NB4 (cell line): ENCODE measurements at regions not wholly inside any gene's neighbourhood (a gene's known extent, or its start where the extent isn't known, plus 50 kb on each side); places are given as distances from the start of the nearest gene placed in this dataset.

Source experiments
- DNase-seq: peaks from one replicate; pipeline ENCODE4 v3.0.0; 2010; ENCODE audit warnings: low read depth
- H3K4me3 ChIP-seq: one replicate; pipeline ENCODE4 v1.5.1; 2011; ENCODE audit warnings: mild to moderate bottlenecking, low read depth, low read length, moderate library complexity
- MYC ChIP-seq: IDR thresholded peaks from 2 replicates; pipeline ENCODE4 v1.6.1; 2011; ENCODE audit warnings: low read depth, low read length
- POLR2A ChIP-seq: IDR thresholded peaks from 2 replicates; pipeline ENCODE4 v1.6.1; 2011; ENCODE audit warnings: mild to moderate bottlenecking; ENCODE audit not compliant: insufficient read length; ENCODE audit errors: extremely low read depth
- TF ChIP-seq, protein P1 (sequence below): IDR thresholded peaks from 2 replicates; pipeline ENCODE4 v1.6.1; 2011; ENCODE audit warnings: low read depth, low read length
- TF ChIP-seq, protein P2 (sequence below): IDR thresholded peaks from one replicate; pipeline ENCODE4 v1.5.1; 2012; ENCODE audit warnings: low read depth, low read length

DNA sequence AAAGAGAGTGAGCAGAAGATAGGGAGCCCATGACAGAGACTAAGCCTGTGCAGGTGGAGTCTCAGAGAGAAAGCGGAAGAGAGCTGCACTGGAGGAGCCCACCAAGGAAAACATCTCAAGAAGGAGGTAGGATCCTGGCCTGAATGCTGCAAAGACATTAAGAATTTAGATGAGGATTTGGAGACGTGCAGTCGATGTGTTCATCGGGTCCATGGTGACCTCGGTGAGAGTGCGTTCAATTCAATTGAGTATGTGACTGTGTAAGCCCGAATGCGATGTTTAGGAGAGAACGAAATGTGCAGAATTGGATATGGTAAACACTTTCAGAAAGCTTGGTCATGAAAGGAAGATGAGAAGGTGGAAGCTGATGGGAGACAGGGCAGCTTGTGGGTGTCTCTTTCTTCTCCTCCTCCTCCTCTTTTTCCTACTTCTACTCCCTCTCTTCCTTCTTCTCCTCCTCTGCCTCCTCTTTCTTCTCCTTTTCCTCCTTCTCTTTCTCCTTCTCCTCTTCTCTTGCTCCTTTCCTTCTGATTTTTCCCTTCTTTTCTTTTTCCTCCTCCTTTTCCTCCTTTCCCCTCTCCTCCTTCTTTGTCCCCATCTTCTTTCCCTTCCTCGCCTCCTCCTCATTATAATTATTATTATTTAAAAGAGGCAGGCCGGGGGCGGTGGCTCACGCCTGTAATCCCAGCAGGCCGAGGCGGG lies 276.0 kb downstream of the RPS24 start:
- TF ChIP-seq MYC (no peak), POLR2A (no peak)
- TF ChIP-seq, protein P1, sequence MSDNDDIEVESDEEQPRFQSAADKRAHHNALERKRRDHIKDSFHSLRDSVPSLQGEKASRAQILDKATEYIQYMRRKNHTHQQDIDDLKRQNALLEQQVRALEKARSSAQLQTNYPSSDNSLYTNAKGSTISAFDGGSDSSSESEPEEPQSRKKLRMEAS = no peak
- TF ChIP-seq, protein P2, sequence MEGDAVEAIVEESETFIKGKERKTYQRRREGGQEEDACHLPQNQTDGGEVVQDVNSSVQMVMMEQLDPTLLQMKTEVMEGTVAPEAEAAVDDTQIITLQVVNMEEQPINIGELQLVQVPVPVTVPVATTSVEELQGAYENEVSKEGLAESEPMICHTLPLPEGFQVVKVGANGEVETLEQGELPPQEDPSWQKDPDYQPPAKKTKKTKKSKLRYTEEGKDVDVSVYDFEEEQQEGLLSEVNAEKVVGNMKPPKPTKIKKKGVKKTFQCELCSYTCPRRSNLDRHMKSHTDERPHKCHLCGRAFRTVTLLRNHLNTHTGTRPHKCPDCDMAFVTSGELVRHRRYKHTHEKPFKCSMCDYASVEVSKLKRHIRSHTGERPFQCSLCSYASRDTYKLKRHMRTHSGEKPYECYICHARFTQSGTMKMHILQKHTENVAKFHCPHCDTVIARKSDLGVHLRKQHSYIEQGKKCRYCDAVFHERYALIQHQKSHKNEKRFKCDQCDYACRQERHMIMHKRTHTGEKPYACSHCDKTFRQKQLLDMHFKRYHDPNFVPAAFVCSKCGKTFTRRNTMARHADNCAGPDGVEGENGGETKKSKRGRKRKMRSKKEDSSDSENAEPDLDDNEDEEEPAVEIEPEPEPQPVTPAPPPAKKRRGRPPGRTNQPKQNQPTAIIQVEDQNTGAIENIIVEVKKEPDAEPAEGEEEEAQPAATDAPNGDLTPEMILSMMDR = no peak
- H3K4me3 ChIP-seq = no peak overlapping the region
- no peak for DNase-seq

DNA sequence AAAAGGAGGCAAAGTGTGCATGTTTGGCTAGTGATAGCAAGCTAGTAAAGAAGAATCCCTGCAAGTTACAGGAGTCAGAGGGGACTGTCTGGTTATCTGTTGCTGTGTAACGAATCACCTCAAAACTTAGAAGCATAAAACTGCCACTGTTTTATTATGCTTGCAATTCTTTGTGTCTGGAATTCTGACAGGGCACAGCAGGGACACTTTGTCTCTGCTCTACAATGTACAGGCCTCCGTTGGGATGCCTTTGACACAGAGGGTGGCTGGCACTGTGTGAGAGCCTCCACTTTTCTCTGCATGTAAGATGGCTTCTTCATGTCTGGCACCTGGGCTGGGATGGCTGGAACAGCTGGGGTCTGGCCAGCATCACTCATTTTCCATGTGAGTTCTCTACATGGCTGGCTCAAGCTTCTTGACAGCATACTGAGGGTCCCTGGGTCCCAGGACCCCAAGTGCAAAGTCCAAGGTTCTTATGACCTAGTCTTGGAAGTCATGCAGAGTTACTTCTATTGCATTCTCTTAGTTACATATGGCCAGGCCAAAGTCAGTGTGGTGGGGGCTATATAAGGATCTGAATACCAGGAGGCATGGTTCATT lies 276.9 kb downstream of the RPS24 start:
- no peak overlapping the region for H3K4me3 ChIP-seq
- no peak for TF ChIP-seq POLR2A
- TF ChIP-seq, protein P1 = no peak
- TF ChIP-seq MYC = no peak
- DNase-seq = no peak

DNA sequence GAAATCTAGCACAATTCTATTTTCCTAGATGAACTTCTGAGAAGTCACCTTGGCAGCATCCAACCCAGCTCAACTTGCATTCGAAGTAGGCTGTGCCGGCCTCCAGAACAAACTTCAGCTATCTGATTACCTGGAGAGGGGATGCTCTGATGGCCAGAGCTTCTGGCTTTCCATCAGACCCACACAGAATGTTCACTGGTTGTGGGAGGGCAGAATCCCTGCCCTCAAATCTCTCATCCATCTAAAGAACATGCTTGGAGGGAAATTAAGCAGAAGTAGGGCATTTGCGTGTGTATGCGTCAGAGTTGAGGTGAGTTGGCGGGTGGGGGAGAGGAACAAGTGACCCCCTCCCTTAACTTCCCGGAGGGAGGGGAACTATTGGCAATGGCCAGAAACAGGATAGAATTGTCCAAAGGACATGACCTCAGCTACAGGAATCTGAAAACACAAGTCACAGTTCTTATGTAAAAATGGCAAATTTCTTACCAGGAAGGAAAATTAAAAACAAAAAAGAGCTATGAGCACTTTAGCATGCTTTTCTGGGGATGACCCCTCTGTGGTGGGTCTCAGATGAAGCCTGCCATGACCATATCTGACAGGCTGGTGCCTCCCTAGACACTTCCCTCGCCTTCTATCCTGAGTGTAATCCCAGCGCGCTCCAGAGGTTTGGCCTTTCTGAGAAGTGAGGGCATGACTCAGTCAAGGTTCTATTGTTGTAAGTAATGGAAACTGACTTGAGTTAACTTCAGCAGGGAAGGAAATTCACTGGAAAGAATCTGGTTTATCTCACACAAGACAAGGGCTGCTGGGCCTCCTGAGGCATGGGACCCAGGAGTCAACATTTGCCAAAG lies 278.8 kb downstream of the RPS24 start:
- no peak overlapping the region for H3K4me3 ChIP-seq
- DNase-seq = no peak
- TF ChIP-seq, protein P2 = no peak
- TF ChIP-seq, protein P1 = no peak
- TF ChIP-seq MYC = no peak
- TF ChIP-seq POLR2A = no peak

DNA sequence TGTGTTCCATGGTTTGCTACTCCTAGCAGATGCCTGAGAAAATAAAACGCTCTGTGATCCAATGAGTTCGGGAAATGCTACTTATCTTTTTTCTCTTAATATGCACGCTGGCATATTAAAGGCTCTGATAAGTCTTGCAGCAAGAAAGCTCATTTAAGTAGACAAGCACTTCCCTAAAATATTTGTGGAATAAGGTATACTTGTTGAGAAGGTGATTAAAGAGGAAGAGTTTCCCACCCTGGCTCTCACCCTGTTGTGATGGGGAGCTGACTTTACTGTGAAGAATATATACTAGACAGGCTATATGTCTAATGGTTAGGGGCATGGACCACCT lies 279.4 kb downstream of the RPS24 start:
- no peak for DNase-seq
- TF ChIP-seq POLR2A (no peak), MYC (no peak)
- TF ChIP-seq, protein P2 = no peak
- TF ChIP-seq, protein P1 = no peak
- no peak overlapping the region for H3K4me3 ChIP-seq

DNA sequence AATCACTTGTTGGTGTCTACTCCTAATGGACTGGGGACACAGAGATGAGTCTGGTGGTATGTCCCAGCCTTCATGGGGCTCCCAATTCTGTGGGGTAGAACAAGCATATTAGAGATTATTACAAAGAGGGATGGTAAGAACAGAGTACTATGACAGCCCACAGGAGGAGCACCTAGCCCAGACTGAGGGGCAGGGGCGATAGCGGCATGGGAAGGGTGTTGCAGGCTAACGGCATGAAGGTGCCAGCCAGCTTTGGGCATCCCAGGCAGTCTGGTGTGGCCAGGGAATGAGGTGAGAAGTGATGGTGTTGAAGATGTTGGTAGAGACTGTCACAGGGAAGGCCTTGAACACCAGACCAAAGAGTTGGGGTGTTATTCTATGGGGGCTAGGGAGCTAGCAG lies 280.0 kb downstream of the RPS24 start:
- no peak for TF ChIP-seq POLR2A
- no peak for TF ChIP-seq MYC
- TF ChIP-seq, protein P2 = no peak
- TF ChIP-seq, protein P1 = no peak
- DNase-seq = no peak
- no peak overlapping the region for H3K4me3 ChIP-seq

DNA sequence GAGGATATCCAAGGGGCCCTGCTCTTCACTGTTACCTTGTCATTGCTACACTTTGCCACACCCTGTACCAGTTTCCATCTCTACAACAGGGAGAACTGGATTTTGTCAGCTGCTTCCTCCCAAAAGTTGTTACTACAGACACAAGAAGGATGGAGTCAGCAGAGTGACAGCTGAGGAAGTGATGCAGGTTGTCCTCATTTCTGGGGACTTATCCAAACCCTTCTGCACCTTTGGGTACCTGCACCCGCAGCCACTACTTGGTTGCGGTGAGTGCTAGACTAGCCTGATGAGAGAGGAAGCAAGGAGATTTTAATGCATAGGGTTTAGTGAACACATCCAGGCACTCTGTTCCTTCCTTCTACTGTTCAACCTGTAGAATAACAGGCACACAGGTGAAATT lies 281.0 kb downstream of the RPS24 start:
- TF ChIP-seq, protein P2 = no peak
- TF ChIP-seq MYC (no peak), POLR2A (no peak)
- TF ChIP-seq, protein P1 = no peak
- no peak for DNase-seq
- H3K4me3 ChIP-seq = no peak overlapping the region
